Fibroblast of pulmonary artery (primary cell): ENCODE measurements at regions not wholly inside any gene's neighbourhood (a gene's known extent, or its start where the extent isn't known, plus 50 kb on each side); places are given as distances from the start of the nearest gene placed in this dataset.
"Not testable (repeated sequence)": the region's sequence is repeated elsewhere in the genome, so short reads cannot be mapped to it uniquely, and the experiment has no call there.

Experiments used
- DNase-seq: peaks from one replicate; pipeline ENCODE4 v3.0.0-alpha.2; 2010; ENCODE audit warnings: low read depth
- H3K4me3 ChIP-seq: replicated peaks from 2 replicates; pipeline ENCODE4 v1.5.1; 2011; ENCODE audit warnings: low read depth, mild to moderate bottlenecking, control low read depth, low read length, moderate library complexity
- TF ChIP-seq, protein P1 (sequence below): IDR thresholded peaks from 2 replicates; pipeline ENCODE4 v1.5.1; 2011; ENCODE audit warnings: mild to moderate bottlenecking, control low read depth, low read length, inconsistent platforms; ENCODE audit errors: missing control alignments

DNA sequence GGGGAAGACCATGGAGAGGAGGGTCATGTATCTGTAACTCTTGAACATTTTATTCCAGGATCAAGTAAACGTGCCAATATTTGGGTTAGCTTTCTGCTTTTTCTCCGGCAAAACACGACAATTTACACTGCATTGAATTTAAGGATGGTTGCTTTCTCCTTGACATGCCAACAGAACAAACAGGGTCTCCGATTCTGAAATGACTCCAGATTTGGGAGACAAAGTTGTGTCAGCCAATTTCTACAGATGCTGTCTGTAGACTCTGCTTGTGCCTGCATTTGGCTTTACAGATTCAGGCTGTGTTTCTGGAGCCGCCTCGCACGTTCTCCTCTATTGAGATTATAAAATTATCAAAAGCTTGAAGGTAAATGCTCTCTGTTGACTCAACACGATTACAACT lies 207.0 kb downstream of the ASMT start:
- no peak for DNase-seq
- no peak overlapping the region for H3K4me3 ChIP-seq
- TF ChIP-seq, protein P1, sequence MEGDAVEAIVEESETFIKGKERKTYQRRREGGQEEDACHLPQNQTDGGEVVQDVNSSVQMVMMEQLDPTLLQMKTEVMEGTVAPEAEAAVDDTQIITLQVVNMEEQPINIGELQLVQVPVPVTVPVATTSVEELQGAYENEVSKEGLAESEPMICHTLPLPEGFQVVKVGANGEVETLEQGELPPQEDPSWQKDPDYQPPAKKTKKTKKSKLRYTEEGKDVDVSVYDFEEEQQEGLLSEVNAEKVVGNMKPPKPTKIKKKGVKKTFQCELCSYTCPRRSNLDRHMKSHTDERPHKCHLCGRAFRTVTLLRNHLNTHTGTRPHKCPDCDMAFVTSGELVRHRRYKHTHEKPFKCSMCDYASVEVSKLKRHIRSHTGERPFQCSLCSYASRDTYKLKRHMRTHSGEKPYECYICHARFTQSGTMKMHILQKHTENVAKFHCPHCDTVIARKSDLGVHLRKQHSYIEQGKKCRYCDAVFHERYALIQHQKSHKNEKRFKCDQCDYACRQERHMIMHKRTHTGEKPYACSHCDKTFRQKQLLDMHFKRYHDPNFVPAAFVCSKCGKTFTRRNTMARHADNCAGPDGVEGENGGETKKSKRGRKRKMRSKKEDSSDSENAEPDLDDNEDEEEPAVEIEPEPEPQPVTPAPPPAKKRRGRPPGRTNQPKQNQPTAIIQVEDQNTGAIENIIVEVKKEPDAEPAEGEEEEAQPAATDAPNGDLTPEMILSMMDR, result no peak

DNA sequence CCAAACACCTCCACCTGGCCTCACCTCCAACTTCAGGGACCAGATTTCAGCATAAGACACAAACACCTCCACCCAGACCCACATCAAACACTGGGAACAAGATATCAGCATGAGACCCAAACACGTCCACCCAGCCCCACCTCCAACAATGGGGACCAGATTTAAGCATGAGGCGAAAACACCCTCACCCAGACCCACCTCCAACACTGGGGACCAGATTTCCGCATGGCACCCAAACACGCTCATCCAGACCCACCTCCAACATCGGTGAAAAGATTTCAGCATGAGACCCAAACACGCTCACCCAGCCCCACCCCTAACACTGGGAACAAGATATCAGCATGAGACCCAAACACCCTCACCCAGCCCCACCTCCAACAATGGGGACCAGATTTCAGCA lies 210.0 kb downstream of the ASMT start:
- no peak for DNase-seq
- TF ChIP-seq, protein P1, result no peak
- H3K4me3 ChIP-seq, result no peak overlapping the region

DNA sequence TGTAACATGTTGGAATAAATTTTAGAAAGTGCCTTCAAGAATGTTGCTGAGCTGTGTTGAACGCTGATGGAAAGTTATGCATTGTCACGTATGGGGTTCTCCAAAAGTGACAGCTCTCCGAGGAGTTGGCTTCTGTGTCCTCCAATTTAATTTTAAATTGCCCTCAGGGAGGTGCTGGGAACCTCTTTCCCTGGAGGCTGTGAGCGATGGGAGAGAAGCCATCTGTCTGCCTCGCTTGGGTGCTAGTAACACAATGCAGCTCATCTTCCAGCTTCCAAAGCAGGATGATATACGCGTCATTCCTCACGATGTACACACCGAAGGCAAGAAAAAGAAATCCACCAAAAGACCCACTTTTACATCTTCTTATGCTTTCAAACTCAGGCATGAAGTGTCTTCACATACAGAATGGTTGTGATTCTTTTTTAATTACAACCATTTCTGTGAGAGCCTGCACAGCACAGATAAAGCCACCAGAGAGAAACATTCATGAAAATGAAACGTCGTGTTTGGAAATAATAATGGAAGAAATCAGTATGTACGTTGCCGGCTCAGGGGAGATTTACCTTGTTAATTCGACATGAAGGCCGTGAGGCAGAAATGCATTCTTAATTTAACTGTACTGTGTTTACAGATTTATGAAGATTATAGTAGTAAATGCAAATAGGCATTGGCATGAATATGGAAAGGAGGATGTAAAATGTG lies 218.9 kb downstream of the ASMT start:
- no peak overlapping the region for H3K4me3 ChIP-seq
- no peak for DNase-seq
- TF ChIP-seq, protein P1, result no peak

DNA sequence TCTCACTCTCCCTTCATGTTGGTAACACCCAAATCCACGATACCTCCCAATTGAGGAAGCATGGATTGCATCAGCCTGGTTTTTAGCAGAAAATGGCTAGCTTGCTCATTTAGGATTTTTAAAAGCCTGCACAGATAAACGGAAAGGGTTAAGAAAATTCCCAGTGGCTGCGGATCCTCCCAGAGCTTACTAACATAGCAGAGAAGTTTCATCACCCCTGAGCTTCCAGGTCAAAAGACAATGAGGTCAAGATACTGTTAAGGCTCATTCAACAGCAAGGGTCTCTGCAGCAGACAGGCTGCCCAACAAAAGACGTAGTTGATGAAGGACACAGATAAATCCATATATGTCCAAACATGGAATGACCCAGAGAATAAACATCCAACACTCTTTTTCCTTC lies 220.2 kb downstream of the ASMT start:
- TF ChIP-seq, protein P1, result no peak
- H3K4me3 ChIP-seq, result no peak overlapping the region
- no peak for DNase-seq

DNA sequence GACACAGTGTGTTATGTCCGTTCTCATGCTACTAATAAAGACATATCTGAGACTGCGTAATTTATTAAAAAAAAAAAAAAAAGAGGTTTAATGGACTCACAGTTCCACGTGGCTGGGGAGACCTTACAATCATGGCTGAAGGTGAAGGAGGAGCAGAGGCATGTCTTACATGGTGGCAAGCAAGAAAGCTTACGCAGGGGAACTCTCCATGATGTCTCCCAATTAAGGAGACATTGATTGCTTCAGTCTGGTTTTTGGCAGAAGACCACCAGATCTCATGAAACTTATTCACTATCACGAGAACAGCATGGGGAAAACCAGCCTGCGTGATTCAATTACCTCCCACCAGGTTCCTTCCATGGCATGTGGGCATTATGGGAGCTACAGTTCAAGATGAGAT lies 221.8 kb downstream of the ASMT start:
- no peak for DNase-seq
- TF ChIP-seq, protein P1, result no peak

DNA sequence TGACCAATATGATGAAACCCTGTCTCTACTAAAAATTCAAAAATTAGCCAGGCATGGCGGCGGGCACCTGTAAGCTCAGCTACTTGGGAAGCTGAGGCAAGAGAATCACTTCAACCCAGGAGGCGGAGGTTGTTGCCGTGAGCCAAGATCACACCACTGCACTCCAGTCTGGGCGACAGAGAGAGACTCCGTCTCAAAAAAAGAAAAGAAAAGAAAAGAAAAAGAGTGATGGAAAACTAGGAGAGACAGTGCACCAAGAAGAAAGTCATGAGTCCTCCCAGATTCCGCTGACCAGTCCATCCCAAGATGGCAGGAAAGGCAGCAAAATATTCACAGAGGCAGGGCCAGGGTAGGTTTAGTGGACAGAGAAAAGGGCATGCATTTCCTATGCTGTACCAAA lies 226.9 kb downstream of the ASMT start:
- H3K4me3 ChIP-seq, result no peak overlapping the region
- no peak for DNase-seq
- TF ChIP-seq, protein P1, result no peak

More for the DNA sequence above, 221.8 kb downstream of the ASMT start:
- no peak overlapping the region for H3K4me3 ChIP-seq

DNA sequence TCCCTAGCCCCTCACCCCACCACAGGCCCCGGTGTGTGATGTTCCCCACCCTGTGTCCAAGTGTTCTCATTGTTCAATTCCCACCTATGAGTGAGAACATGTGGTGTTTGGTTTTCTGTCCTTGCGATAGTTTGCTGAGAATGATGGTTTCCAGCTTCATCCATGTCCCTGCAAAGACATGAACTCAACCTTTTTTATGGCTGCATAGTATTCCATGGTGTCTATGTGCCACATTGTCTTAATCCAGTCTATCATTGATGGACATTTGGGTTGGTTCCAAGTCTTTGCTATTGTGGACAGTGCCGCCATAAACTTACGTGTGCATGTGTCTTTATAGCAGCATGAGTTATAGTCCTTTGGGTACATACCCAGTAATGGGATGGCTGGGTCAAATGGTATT lies 232.1 kb downstream of the ASMT start:
- DNase-seq, H3K4me3 ChIP-seq: not testable (repeated sequence)

DNA sequence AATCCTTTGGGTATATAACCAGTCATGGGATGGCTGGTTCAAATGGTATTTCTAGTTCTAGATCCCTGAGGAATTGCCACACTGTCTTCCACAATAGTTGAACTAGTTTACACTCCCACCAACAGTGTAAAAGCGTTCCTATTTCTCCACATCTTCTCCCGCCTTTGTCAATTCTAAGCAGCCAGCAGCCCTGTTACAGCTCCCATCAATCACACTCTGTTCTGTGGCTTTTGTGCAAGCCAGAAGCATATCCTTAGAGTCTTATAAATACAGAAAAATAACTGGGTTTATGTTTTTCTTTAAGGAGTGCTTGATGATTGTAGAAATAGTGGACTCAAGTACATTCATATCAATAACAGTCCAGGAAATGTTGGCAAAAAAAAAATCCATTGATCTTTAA lies 232.9 kb downstream of the ASMT start:
- not testable (repeated sequence) for DNase-seq, H3K4me3 ChIP-seq
